ENCODE measurements at regions not wholly inside any gene's neighbourhood (a gene's known extent, or its start where the extent isn't known, plus 50 kb on each side); places are given as distances from the start of the nearest gene placed in this dataset.
"Not testable (repeated sequence)": the region's sequence is repeated elsewhere in the genome, so short reads cannot be mapped to it uniquely, and the experiment has no call there.

- no peak for DNase-seq (ENCODE audit: low read depth)
Observed at GRCh38 chr10:4151466-4151865, 366.5 kb upstream of the KLF6 start.

- DNase-seq (ENCODE audit: low read depth) = no peak
Observed at GRCh38 chr10:4150676-4151075, 365.7 kb upstream of the KLF6 start.

DNA sequence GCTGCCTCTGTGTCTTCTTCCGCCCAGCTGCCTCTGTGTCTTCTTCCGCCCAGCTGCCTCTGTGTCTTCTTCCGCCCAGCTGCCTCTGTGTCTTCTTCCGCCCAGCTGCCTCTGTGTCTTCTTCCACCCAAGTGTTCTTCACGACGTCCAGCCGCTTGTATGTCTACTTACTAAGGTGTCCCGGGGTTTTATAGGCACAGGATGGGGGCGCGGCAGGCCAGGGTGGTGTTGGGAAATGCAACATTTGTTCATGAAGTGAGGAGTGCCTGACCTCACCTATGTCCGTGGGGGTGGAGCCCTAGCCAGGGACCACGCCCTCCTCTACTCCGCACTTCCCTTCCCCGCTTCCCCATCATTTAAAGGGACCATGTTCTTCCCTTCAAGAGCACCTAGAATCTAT, 364.5 kb upstream of the KLF6 start:
- not testable (repeated sequence) for DNase-seq (ENCODE audit: low read depth)

DNA sequence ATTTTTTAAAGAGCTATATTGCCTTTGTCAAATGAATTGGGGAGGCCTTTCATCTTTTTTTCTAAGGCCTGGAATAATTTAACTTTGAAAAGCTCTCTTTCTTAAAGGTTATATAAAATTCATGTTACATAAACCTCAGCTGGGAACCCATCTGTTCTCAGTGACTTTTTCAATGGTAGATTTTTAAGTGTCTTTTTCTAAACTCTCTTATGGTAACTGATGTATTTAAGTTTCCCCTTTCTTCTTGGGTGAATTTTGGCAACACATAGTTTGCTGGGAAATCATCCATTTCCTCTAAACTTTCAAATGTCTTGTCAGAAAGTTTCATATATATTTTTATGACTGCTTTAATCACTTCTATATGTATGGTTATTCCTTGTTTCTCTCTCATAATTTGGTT, 362.2 kb upstream of the KLF6 start:
- DNase-seq (ENCODE audit: low read depth) = no peak

GRCh38 chr10:4144817-4145216, 359.8 kb upstream of the KLF6 start:
- DNase-seq (ENCODE audit: low read depth) = no peak

DNA sequence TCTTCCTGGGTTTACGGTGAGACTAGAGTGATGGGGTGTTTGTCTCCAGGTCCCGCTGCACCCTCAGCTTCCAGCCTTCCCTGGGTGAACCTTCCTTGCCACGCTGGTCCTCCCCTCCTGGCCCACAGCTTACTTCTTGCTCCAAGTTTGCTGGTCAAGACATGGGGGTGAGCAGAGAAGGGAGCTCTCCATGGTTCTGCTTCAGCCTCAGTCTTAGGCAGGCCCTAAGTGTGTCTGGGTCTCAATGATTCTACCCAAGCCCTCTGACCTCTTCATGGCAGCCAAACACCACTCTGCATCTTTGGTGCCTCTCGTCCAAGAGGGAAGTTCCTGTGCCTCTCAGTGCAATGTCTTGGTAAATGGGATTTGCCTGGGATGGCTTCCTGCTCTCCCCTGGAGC, 356.5 kb upstream of the KLF6 start:
- DNase-seq (ENCODE audit: low read depth) = no peak

DNA sequence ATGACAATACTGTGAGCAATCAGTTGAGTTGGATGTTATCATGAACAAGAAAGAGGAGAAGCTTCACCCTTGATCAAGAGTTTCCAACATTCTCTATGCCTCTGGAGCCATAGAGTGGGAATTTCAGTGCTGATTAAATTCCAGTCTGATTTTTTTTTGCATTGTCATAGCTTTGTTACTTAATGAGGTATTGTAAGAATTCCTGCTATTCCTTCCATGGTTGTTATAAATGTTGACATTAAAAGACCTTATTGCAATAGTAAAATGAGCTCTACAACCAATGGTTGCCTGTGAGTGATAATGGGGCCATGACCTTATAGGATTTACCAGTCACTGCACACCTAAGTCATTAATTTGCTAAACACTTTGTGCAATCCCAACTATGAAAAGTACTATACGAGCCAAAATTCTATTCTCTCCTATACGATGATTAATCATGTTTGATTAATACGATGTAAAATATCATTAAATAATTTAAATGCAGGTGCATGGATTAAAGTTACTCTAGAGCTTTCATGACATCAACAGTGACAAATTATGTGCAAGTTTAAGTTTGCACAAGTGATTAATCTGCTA, 353.2 kb upstream of the KLF6 start:
- DNase-seq (ENCODE audit: low read depth) = no peak

GRCh38 chr10:4137299-4137698, 352.3 kb upstream of the KLF6 start:
- DNase-seq (ENCODE audit: low read depth) = no peak

DNA sequence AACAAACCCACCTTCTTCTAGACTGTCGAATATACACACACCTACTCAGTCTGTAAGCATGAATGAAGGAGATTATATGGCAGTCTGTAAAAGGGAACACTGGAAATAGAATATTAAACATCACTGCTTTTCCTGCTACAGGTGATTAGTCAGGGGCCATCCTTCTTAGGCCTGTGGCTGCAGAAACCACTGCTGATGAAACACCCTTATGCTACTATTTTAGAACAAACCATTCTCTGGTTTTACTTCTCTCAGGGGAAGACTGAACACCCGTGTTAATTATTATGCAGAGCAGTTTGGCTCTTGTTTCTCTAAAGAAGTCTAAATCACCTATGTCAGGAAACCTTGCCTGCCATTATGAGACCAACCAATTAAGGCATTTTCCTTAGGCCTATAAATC, 351.1 kb upstream of the KLF6 start:
- no peak for DNase-seq (ENCODE audit: low read depth)

DNA sequence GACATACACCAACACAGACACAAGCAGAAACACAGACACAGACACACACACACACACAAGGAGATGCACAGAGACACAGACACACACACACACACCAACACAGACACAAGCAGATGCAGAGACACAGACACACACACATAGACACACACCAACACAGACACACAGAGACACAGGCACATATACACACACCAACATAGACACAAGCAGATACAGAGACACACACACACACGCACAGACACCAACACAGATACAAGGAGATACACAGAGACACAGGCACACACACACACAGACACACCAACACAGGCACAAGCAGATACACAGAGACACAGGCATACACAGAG, 347.2 kb upstream of the KLF6 start:
- DNase-seq (ENCODE audit: low read depth) = no peak

GRCh38 chr10:4131407-4132215, 346.6 kb upstream of the KLF6 start:
- DNase-seq (ENCODE audit: low read depth) = peak; percentile 73

GRCh38 chr10:4130685-4131084, 345.7 kb upstream of the KLF6 start:
- DNase-seq (ENCODE audit: low read depth) = no peak

GRCh38 chr10:4129866-4130477, 345.0 kb upstream of the KLF6 start:
- no peak for DNase-seq (ENCODE audit: low read depth)

DNA sequence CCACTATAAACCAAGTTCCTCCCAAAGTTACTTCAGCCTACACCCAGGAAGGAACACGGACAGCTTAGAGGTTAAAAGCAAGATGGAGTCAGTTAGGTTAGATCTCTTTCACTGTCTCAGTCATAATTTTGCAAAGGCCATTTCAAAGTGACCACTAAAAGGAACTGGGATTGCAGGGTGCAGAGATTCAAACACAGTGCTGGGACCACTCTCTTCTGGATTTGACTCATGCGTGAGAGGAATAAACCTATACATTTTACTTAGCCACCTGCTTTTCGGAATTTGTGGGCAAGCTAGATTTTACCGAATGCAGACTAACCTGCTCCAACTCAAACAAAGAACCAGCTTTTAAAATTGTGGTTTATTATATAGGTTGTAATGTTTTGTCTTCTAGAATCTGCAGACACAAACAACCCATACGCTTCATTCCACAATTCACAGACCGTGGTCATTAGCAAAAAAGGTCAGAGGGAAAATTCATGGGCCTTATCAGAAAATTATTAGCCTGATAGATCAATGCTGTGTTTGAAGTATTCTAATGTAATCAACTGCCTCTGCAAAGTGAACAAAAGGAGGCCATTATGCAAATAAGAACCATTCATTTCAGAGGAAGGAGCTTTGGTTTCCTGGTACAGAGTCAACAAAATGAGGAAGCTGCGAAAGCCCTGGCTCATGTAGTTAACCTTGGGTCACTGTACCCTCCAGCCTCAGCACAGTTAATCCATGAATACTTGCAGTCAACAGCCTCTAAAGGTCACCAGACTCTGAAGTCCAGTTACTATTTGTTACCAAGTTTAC, 342.7 kb upstream of the KLF6 start:
- peak; percentile 33 for DNase-seq (ENCODE audit: low read depth)

GRCh38 chr10:4125776-4126175, 340.8 kb upstream of the KLF6 start:
- DNase-seq (ENCODE audit: low read depth) = no peak

GRCh38 chr10:4121502-4122380, 336.7 kb upstream of the KLF6 start:
- DNase-seq (ENCODE audit: low read depth) = no peak

GRCh38 chr10:4120096-4120853, 335.3 kb upstream of the KLF6 start:
- no peak for DNase-seq (ENCODE audit: low read depth)

GRCh38 chr10:4119107-4119506, 334.1 kb upstream of the KLF6 start:
- DNase-seq (ENCODE audit: low read depth) = no peak

- no peak for DNase-seq (ENCODE audit: low read depth)
Observed at GRCh38 chr10:4117604-4118003, 332.6 kb upstream of the KLF6 start.

GRCh38 chr10:4111643-4112042, 326.6 kb upstream of the KLF6 start:
- peak; percentile 6 for DNase-seq (ENCODE audit: low read depth)

- DNase-seq (ENCODE audit: low read depth) = peak; percentile 54
Observed at GRCh38 chr10:4109469-4109868, 324.5 kb upstream of the KLF6 start.
